Testis (tissue), 2 donors: ENCODE measurements at regions not wholly inside any gene's neighbourhood (a gene's known extent, or its start where the extent isn't known, plus 50 kb on each side); places are given as distances from the start of the nearest gene placed in this dataset.

ENCODE experiments used
- POLR2A ChIP-seq: fragments of 450-650 bp; IDR thresholded peaks from one replicate; pipeline ENCODE4 v1.6.1; 2017; ENCODE audit warnings: antibody characterized with exemption, mild to moderate bottlenecking, moderate library complexity
- TF ChIP-seq, protein P1 (sequence below), 3 experiments: fragments of 450-650 bp in 2 of 3; fragments of 200-600 bp in 1 of 3; sonication (generic) in 1 of 3; IDR thresholded peaks; one replicate each; pipeline ENCODE4 v1.5.1; 2016 to 2019; ENCODE audit warnings: antibody characterized with exemption in 3 of 3, mild to moderate bottlenecking in 2 of 3, moderate library complexity in 1 of 3

GRCh38 chr14:51447411-51447810 lies 204.3 kb upstream of the FRMD6 start:
- TF ChIP-seq, protein P1, sequence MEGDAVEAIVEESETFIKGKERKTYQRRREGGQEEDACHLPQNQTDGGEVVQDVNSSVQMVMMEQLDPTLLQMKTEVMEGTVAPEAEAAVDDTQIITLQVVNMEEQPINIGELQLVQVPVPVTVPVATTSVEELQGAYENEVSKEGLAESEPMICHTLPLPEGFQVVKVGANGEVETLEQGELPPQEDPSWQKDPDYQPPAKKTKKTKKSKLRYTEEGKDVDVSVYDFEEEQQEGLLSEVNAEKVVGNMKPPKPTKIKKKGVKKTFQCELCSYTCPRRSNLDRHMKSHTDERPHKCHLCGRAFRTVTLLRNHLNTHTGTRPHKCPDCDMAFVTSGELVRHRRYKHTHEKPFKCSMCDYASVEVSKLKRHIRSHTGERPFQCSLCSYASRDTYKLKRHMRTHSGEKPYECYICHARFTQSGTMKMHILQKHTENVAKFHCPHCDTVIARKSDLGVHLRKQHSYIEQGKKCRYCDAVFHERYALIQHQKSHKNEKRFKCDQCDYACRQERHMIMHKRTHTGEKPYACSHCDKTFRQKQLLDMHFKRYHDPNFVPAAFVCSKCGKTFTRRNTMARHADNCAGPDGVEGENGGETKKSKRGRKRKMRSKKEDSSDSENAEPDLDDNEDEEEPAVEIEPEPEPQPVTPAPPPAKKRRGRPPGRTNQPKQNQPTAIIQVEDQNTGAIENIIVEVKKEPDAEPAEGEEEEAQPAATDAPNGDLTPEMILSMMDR (IDR thresholded peaks at IDR 0.05) = no peak
- no peak for TF ChIP-seq POLR2A
